ENCODE measurements at regions not wholly inside any gene's neighbourhood (a gene's known extent, or its start where the extent isn't known, plus 50 kb on each side); places are given as distances from the start of the nearest gene placed in this dataset.
"Not testable (repeated sequence)": the region's sequence is repeated elsewhere in the genome, so short reads cannot be mapped to it uniquely, and the experiment has no call there.

GRCh38 chr11:42768576-42768975, 543.2 kb upstream of the API5 start:
- DNase-seq (ENCODE audit: low spot score): no peak

GRCh38 chr11:42770444-42771065, 541.2 kb upstream of the API5 start:
- peak; percentile 53 for DNase-seq (ENCODE audit: low spot score)

GRCh38 chr11:42772886-42773285, 538.9 kb upstream of the API5 start:
- no peak for DNase-seq (ENCODE audit: low spot score)

GRCh38 chr11:42773729-42774128, 538.1 kb upstream of the API5 start:
- DNase-seq (ENCODE audit: low spot score): no peak

GRCh38 chr11:42774567-42774966, 537.2 kb upstream of the API5 start:
- DNase-seq (ENCODE audit: low spot score): no peak

GRCh38 chr11:42777776-42778175, 534.0 kb upstream of the API5 start:
- no peak for DNase-seq (ENCODE audit: low spot score)

- DNase-seq (ENCODE audit: low spot score): no peak
Measured at GRCh38 chr11:42778193-42778592, 533.6 kb upstream of the API5 start.

- DNase-seq (ENCODE audit: low spot score): no peak
Measured at GRCh38 chr11:42779555-42779954, 532.2 kb upstream of the API5 start.

GRCh38 chr11:42786981-42787380, 524.8 kb upstream of the API5 start:
- DNase-seq (ENCODE audit: low spot score): no peak

GRCh38 chr11:42795483-42795882, 516.3 kb upstream of the API5 start:
- DNase-seq (ENCODE audit: low spot score): not testable (repeated sequence)

GRCh38 chr11:42800041-42800440, 511.8 kb upstream of the API5 start:
- no peak for DNase-seq (ENCODE audit: low spot score)

GRCh38 chr11:42802201-42802899, 509.4 kb upstream of the API5 start:
- DNase-seq (ENCODE audit: low spot score): no peak

- no peak for DNase-seq (ENCODE audit: low spot score)
Measured at GRCh38 chr11:42806191-42806590, 505.6 kb upstream of the API5 start.

GRCh38 chr11:42812361-42812760, 499.4 kb upstream of the API5 start:
- no peak for DNase-seq (ENCODE audit: low spot score)

- no peak for DNase-seq (ENCODE audit: low spot score)
Measured at GRCh38 chr11:42812960-42813359, 498.8 kb upstream of the API5 start.

- no peak for DNase-seq (ENCODE audit: low spot score)
Measured at GRCh38 chr11:42816471-42816870, 495.3 kb upstream of the API5 start.

GRCh38 chr11:42819126-42819525, 492.7 kb upstream of the API5 start:
- no peak for DNase-seq (ENCODE audit: low spot score)

- not testable (repeated sequence) for DNase-seq (ENCODE audit: low spot score)
Measured at GRCh38 chr11:42822188-42822587, 489.6 kb upstream of the API5 start.

- DNase-seq (ENCODE audit: low spot score): no peak
Measured at GRCh38 chr11:42823546-42823945, 488.2 kb upstream of the API5 start.

- no peak for DNase-seq (ENCODE audit: low spot score)
Measured at GRCh38 chr11:42824067-42824466, 487.7 kb upstream of the API5 start.

- no peak for DNase-seq (ENCODE audit: low spot score)
Measured at GRCh38 chr11:42825598-42825997, 486.2 kb upstream of the API5 start.

- DNase-seq (ENCODE audit: low spot score): no peak
Measured at GRCh38 chr11:42827845-42828244, 484.0 kb upstream of the API5 start.

- DNase-seq (ENCODE audit: low spot score): no peak
Measured at GRCh38 chr11:42837994-42838393, 473.8 kb upstream of the API5 start.
